GM12878 (cell line): ENCODE measurements at regions not wholly inside any gene's neighbourhood (a gene's known extent, or its start where the extent isn't known, plus 50 kb on each side); places are given as distances from the start of the nearest gene placed in this dataset.

Experiments used
- ATAC-seq: fragments of 200-7000 bp; cut with Tn5 transposase; 3 replicates; pipeline ENCODE4 v1.9.1; 2020; ENCODE audit warnings: mild to moderate bottlenecking, moderate library complexity
- BruUV-seq: library from RNA; stranded (reverse); fragments of 400-500 nt; replicated peaks from 2 replicates; lab custom pipeline; 2021; lab: Mats Ljungman, UMichigan
- CTCF ChIA-PET: fragments of 300-600 bp; sonication (Branson Sonifier 250); formaldehyde crosslinking; extraction: SDS; loops from one replicate; lab custom pipeline; 2021; ENCODE audit warnings: inconsistent platforms; lab: Yijun Ruan, JAX
- POLR2A ChIA-PET: fragments of 350-600 bp; formaldehyde crosslinking; extraction: SDS; loops from one replicate; lab custom pipeline; 2021; ENCODE audit warnings: inconsistent platforms; lab: Charles Lee
- RAD21 ChIA-PET: fragments of 300-600 bp; sonication (Branson Sonifier 250); formaldehyde crosslinking; loops from one replicate; lab custom pipeline; 2023; ENCODE audit warnings: antibody characterized with exemption; ENCODE audit not compliant: unreplicated experiment; lab: Charles Lee
- SMC1A ChIA-PET: fragments of 300-600 bp; sonication (Branson Sonifier 250); formaldehyde crosslinking; loops from one replicate; lab custom pipeline; 2023; ENCODE audit not compliant: unreplicated experiment, uncharacterized antibody; lab: Charles Lee
- DNase-seq: peaks from one replicate; pipeline ENCODE4 v3.0.0-alpha.2; 2011; ENCODE audit warnings: low read depth, low spot score
- FAIRE-seq: peaks from 3 replicates; lab custom pipeline; 2011; peaks lifted over from hg19 to GRCh38; lab: Jason Lieb, UNC
- H2AFZ ChIP-seq: 2 replicates; pipeline ENCODE4 v1.6.0; 2011; ENCODE audit warnings: low read depth, low read length, control low read depth; ENCODE audit not compliant: control insufficient read depth
- H3K27ac ChIP-seq: 2 replicates; pipeline ENCODE4 v1.5.1; 2011; ENCODE audit warnings: control low read depth; ENCODE audit not compliant: control insufficient read depth, insufficient read depth
- H3K27me3 ChIP-seq, 2 experiments: replicated peaks in 1 of 2; 2 replicates each; pipeline versions ENCODE4 v1.6.0 to v1.6.1; 2011; ENCODE audit warnings: low read length in 1 of 2; ENCODE audit not compliant: control insufficient read depth in 2 of 2, insufficient read depth in 2 of 2
- H3K36me3 ChIP-seq, 2 experiments: 2 replicates each; pipeline ENCODE4 v1.5.1; 2011; ENCODE audit warnings: low read length in 1 of 2; ENCODE audit not compliant: control insufficient read depth in 2 of 2, insufficient read depth in 2 of 2
- H3K4me1 ChIP-seq: 2 replicates; pipeline ENCODE4 v1.6.1; 2011; ENCODE audit warnings: mild to moderate bottlenecking, low read length, moderate library complexity, mixed read lengths; ENCODE audit not compliant: control insufficient read depth, insufficient read depth
- H3K4me2 ChIP-seq: 2 replicates; pipeline ENCODE4 v1.6.0; 2011; ENCODE audit warnings: control low read depth; ENCODE audit not compliant: control insufficient read depth, insufficient read depth
- H3K4me3 ChIP-seq: fragments of 200-600 bp; sonication (generic); 2 replicates; pipeline ENCODE4 v1.5.1; 2016
- H3K79me2 ChIP-seq: 2 replicates; pipeline ENCODE4 v1.6.0; 2011; ENCODE audit warnings: low read length; ENCODE audit not compliant: control insufficient read depth, insufficient read depth
- H3K9ac ChIP-seq: 2 replicates; pipeline ENCODE4 v1.8.0; 2011; ENCODE audit warnings: low read length, control low read depth, mixed read lengths; ENCODE audit not compliant: control insufficient read depth, insufficient read depth
- H3K9me3 ChIP-seq: replicated peaks from 3 replicates; pipeline ENCODE4 v1.5.1; 2011; ENCODE audit warnings: mild to moderate bottlenecking, low read length; ENCODE audit not compliant: control insufficient read depth, insufficient read depth
- H4K20me1 ChIP-seq: 2 replicates; pipeline ENCODE4 v1.6.0; 2011; ENCODE audit not compliant: control insufficient read depth, insufficient read depth
- CBFB ChIP-seq: IDR thresholded peaks from 2 replicates; pipeline ENCODE4 v1.6.1; 2016; ENCODE audit warnings: antibody characterized with exemption, low read depth
- EGR1 ChIP-seq, 2 experiments: IDR thresholded peaks; 1 replicate in 1 of 2; 2 replicates in 1 of 2; pipeline ENCODE4 v1.6.1; 2011 to 2012; ENCODE audit warnings: low read depth in 2 of 2, low read length in 2 of 2, borderline replicate concordance in 1 of 2, mild to moderate bottlenecking in 1 of 2, moderate library complexity in 1 of 2
- ESRRA ChIP-seq: IDR thresholded peaks from 2 replicates; pipeline ENCODE4 v1.6.1; 2012; ENCODE audit warnings: mild to moderate bottlenecking, low read length, improper control_type of control experiment
- FOXK2 ChIP-seq: fragments of 450-650 bp; IDR thresholded peaks from 2 replicates; pipeline ENCODE4 v1.6.1; 2017; ENCODE audit warnings: mild to moderate bottlenecking, moderate library complexity
- KAT2A ChIP-seq: conservative IDR thresholded peaks from 2 replicates; pipeline ENCODE4 v1.6.1; 2011; ENCODE audit warnings: low read depth, low read length; ENCODE audit not compliant: control insufficient read depth
- KDM1A ChIP-seq: fragments of 200-600 bp; sonication (generic); IDR thresholded peaks from 2 replicates; pipeline ENCODE4 v1.6.1; 2016; ENCODE audit warnings: borderline replicate concordance
- MTA3 ChIP-seq: IDR thresholded peaks from 2 replicates; pipeline ENCODE4 v1.6.1; 2012; ENCODE audit warnings: low read length, inconsistent platforms, borderline replicate concordance
- MYB ChIP-seq: fragments of 150-350 bp; IDR thresholded peaks from 2 replicates; pipeline ENCODE4 v1.6.1; 2014; ENCODE audit warnings: mild to moderate bottlenecking, low read depth, low read length, borderline replicate concordance
- NFYA ChIP-seq: IDR thresholded peaks from 2 replicates; pipeline ENCODE4 v1.6.1; 2011; ENCODE audit warnings: low read depth, mild to moderate bottlenecking, low read length, improper control_type of control experiment, borderline replicate concordance
- POLR2A ChIP-seq: IDR thresholded peaks from 2 replicates; pipeline ENCODE4 v1.6.1; 2011; ENCODE audit warnings: low read depth, mild to moderate bottlenecking, low read length
- RB1 ChIP-seq: fragments of 450-650 bp; formaldehyde crosslinking; IDR thresholded peaks from 2 replicates; pipeline ENCODE4 v1.6.1; 2017; ENCODE audit warnings: mild to moderate bottlenecking, borderline replicate concordance
- SP1 ChIP-seq: IDR thresholded peaks from one replicate; pipeline ENCODE4 v1.6.1; 2011; ENCODE audit warnings: low read depth, low read length
- WRNIP1 ChIP-seq: IDR thresholded peaks from 2 replicates; pipeline ENCODE4 v1.6.1; 2011; ENCODE audit warnings: low read depth, low read length, improper control_type of control experiment, borderline replicate concordance
- ZNF207 ChIP-seq: fragments of 450-650 bp; IDR thresholded peaks from 2 replicates; pipeline ENCODE4 v1.6.1; 2014; ENCODE audit warnings: antibody characterized with exemption, mild to moderate bottlenecking, borderline replicate concordance
- ZNF274 ChIP-seq: IDR thresholded peaks from one replicate; pipeline ENCODE4 v1.8.0; 2011; ENCODE audit not compliant: insufficient read length, insufficient read depth
- WGBS: methylation state at CpG from one replicate; pipeline ENCODE4 v1.1.6; 2016; ENCODE audit warnings: low lambda C conversion rate; ENCODE audit not compliant: insufficient replicate concordance, insufficient coverage; ENCODE audit errors: missing lambda C conversion rate; 5-methylcytosine and 5-hydroxymethylcytosine counted together
- in situ Hi-C: fragments of 300-500 bp; cut with MboI; formaldehyde crosslinking; loops from 9 replicates; pipeline ENCODE4 v1.14.3; 2018; ENCODE audit warnings: mixed read lengths
- intact Hi-C: fragments of 100-400 bp; cut with micrococcal nuclease; formaldehyde crosslinking; loops from one replicate; pipeline ENCODE4 v1.14.2; 2022; ENCODE audit not compliant: unreplicated experiment
- TF ChIP-seq, protein P1 (sequence below): fragments of 450-650 bp; IDR thresholded peaks from 2 replicates; pipeline ENCODE4 v1.6.1; 2018; ENCODE audit warnings: borderline replicate concordance, mild to moderate bottlenecking; ENCODE audit not compliant: partially characterized antibody
- TF ChIP-seq, protein P2 (sequence below): fragments of 450-650 bp; conservative IDR thresholded peaks from 2 replicates; pipeline ENCODE4 v1.6.1; 2017; ENCODE audit warnings: mild to moderate bottlenecking, moderate library complexity

DNA sequence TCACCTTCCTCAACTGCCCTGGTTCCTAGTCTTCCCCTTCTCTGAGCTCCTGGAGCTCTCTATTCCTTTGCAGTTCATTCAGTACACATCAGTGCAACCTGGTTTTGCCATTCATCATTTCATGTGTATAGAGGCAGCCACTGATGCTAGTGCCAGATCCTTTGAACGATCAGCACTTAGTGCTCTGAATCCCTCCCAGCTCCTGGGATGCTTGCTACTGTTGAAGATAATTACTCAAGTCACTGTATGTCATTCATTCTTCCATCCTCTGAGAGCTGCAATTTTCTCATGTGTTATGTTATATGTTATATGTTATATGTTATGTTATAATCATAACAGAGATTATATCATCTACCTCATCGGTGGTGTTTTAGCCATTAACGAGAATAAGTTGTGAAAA, 98.5 kb upstream of the UXS1 start:
- Histone ChIP-seq H4K20me1 (no peaks in the 10 kb centered on the region), H3K4me1 (no peaks in the 10 kb centered on the region), H3K79me2 (no peaks in the 10 kb centered on the region), H3K9me3 (no peaks in the 10 kb centered on the region), H3K27me3 (no peaks in the 10 kb centered on the region), H2AFZ (no peak overlapping the region), H3K4me2 (no peak overlapping the region), H3K4me3 (no peak overlapping the region), H3K9ac (no peak overlapping the region)
- SMC1A ChIA-PET: no interaction called here
- BruUV-seq: no TSS peak
- ATAC-seq (no peak), DNase-seq (no peak)
- RAD21 ChIA-PET: no interaction called here
- 71% methylated on average over 3 of the region's 3 CpGs for WGBS
- CTCF ChIA-PET: interaction anchor here (0.7 kb wide), 1 partner anchor 28 kb away, joined by 3 read pairs; no protein-coding TSS in a partner anchor
- POLR2A ChIA-PET: no interaction called here
- in situ Hi-C loops: no loop called here
- intact Hi-C loops: no loop called here
- TF ChIP-seq KAT2A (no peak), EGR1 (IDR thresholded peaks at IDR 0.05; ENCODE audit: borderline replicate concordance in 1 of 2, low read depth in 2 of 2, low read length in 2 of 2) (no peak), POLR2A (no peak), ZNF274 (no peak), WRNIP1 (no peak), MYB (no peak), RB1 (no peak), ZNF207 (no peak), NFYA (no peak), MTA3 (no peak), KDM1A (no peak), SP1 (no peak), CBFB (no peak), FOXK2 (no peak), ESRRA (no peak)
- TF ChIP-seq, protein P1, sequence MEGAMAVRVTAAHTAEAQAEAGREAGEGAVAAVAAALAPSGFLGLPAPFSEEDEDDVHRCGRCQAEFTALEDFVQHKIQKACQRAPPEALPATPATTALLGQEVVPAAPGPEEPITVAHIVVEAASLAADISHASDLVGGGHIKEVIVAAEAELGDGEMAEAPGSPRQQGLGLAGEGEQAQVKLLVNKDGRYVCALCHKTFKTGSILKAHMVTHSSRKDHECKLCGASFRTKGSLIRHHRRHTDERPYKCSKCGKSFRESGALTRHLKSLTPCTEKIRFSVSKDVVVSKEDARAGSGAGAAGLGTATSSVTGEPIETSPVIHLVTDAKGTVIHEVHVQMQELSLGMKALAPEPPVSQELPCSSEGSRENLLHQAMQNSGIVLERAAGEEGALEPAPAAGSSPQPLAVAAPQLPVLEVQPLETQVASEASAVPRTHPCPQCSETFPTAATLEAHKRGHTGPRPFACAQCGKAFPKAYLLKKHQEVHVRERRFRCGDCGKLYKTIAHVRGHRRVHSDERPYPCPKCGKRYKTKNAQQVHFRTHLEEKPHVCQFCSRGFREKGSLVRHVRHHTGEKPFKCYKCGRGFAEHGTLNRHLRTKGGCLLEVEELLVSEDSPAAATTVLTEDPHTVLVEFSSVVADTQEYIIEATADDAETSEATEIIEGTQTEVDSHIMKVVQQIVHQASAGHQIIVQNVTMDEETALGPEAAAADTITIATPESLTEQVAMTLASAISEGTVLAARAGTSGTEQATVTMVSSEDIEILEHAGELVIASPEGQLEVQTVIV: no peak
- TF ChIP-seq, protein P2, sequence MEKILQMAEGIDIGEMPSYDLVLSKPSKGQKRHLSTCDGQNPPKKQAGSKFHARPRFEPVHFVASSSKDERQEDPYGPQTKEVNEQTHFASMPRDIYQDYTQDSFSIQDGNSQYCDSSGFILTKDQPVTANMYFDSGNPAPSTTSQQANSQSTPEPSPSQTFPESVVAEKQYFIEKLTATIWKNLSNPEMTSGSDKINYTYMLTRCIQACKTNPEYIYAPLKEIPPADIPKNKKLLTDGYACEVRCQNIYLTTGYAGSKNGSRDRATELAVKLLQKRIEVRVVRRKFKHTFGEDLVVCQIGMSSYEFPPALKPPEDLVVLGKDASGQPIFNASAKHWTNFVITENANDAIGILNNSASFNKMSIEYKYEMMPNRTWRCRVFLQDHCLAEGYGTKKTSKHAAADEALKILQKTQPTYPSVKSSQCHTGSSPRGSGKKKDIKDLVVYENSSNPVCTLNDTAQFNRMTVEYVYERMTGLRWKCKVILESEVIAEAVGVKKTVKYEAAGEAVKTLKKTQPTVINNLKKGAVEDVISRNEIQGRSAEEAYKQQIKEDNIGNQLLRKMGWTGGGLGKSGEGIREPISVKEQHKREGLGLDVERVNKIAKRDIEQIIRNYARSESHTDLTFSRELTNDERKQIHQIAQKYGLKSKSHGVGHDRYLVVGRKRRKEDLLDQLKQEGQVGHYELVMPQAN: no peak
- TF ChIP-seq, all 136 proteins: peak for 0
- FAIRE-seq: no peak
- no peaks in the 10 kb centered on the region for H3K36me3 ChIP-seq
- no peak overlapping the region for H3K27ac ChIP-seq
